Trophoblast cell (in vitro differentiated cells and primary cell): ENCODE measurements at regions not wholly inside any gene's neighbourhood (a gene's known extent, or its start where the extent isn't known, plus 50 kb on each side); places are given as distances from the start of the nearest gene placed in this dataset.

Experiments used
- DNase-seq, 2 donors: peaks; one replicate each; pipeline ENCODE4 v3.0.0-alpha.2; 2016
- H2AFZ ChIP-seq: 2 replicates; pipeline ENCODE4 v1.6.1; 2013; ENCODE audit warnings: low read length, moderate library complexity, mild to moderate bottlenecking; ENCODE audit not compliant: insufficient read depth, poor library complexity
- H2AK5ac ChIP-seq: 2 replicates; pipeline ENCODE4 v1.6.1; 2013; ENCODE audit warnings: mild to moderate bottlenecking, low read length
- H2BK120ac ChIP-seq: 2 replicates; pipeline ENCODE4 v1.6.1; 2013; ENCODE audit warnings: low read length, mild to moderate bottlenecking, moderate library complexity; ENCODE audit not compliant: insufficient read depth, poor library complexity
- H2BK12ac ChIP-seq: 2 replicates; pipeline ENCODE4 v1.6.1; 2013; ENCODE audit warnings: mild to moderate bottlenecking, low read length, moderate library complexity
- H2BK5ac ChIP-seq: 2 replicates; pipeline ENCODE4 v1.6.1; 2013; ENCODE audit warnings: low read length, low read depth, moderate library complexity, mild to moderate bottlenecking; ENCODE audit not compliant: poor library complexity
- H3K14ac ChIP-seq: 2 replicates; pipeline ENCODE4 v1.6.1; 2013; ENCODE audit warnings: mild to moderate bottlenecking, low read length
- H3K18ac ChIP-seq: 2 replicates; pipeline ENCODE4 v1.6.1; 2013; ENCODE audit warnings: mild to moderate bottlenecking, low read length
- H3K23ac ChIP-seq: 2 replicates; pipeline ENCODE4 v1.6.1; 2013; ENCODE audit warnings: low read length
- H3K27ac ChIP-seq: 2 replicates; pipeline ENCODE4 v1.5.1; 2013; ENCODE audit warnings: low read depth, mild to moderate bottlenecking, inconsistent platforms, low read length, moderate library complexity
- H3K27me3 ChIP-seq: 2 replicates; pipeline ENCODE4 v1.6.1; 2013; ENCODE audit warnings: inconsistent platforms, mild to moderate bottlenecking, low read length, moderate library complexity; ENCODE audit not compliant: insufficient read depth
- H3K36me3 ChIP-seq, 2 experiments: 1 replicate in 1 of 2; 2 replicates in 1 of 2; pipeline ENCODE4 v1.6.1; 2013; ENCODE audit warnings: low read length in 2 of 2, mild to moderate bottlenecking in 2 of 2, moderate library complexity in 1 of 2; ENCODE audit not compliant: insufficient read depth in 2 of 2, control insufficient read depth in 1 of 2
- H3K4ac ChIP-seq: 2 replicates; pipeline ENCODE4 v1.6.1; 2013; ENCODE audit warnings: low read depth, mild to moderate bottlenecking, low read length, moderate library complexity
- H3K4me1 ChIP-seq, 2 experiments: 1 replicate in 1 of 2; 2 replicates in 1 of 2; pipeline ENCODE4 v1.6.1; 2013; ENCODE audit warnings: low read length in 2 of 2, mild to moderate bottlenecking in 2 of 2, moderate library complexity in 1 of 2; ENCODE audit not compliant: insufficient read depth in 2 of 2, control insufficient read depth in 1 of 2
- H3K4me2 ChIP-seq: 2 replicates; pipeline ENCODE4 v1.6.1; 2013; ENCODE audit warnings: inconsistent platforms, mild to moderate bottlenecking, low read length, moderate library complexity
- H3K4me3 ChIP-seq: 2 replicates; pipeline ENCODE4 v1.5.1; 2013; ENCODE audit warnings: mild to moderate bottlenecking, low read depth, low read length, inconsistent platforms
- H3K79me1 ChIP-seq: one replicate; pipeline ENCODE4 v1.6.1; 2013; ENCODE audit warnings: low read length
- H3K79me2 ChIP-seq: 2 replicates; pipeline ENCODE4 v1.6.1; 2013; ENCODE audit warnings: low read length, mild to moderate bottlenecking; ENCODE audit not compliant: control insufficient read depth, insufficient read depth, poor library complexity
- H3K9ac ChIP-seq: 2 replicates; pipeline ENCODE4 v1.6.1; 2013; ENCODE audit warnings: mild to moderate bottlenecking, low read length
- H3K9me3 ChIP-seq: 2 replicates; pipeline ENCODE4 v1.6.1; 2013; ENCODE audit warnings: low read depth, mild to moderate bottlenecking, control low read depth, inconsistent platforms, low read length; ENCODE audit not compliant: insufficient read depth
- H4K12ac ChIP-seq: 2 replicates; pipeline ENCODE4 v1.6.1; 2013; ENCODE audit warnings: low read depth, mild to moderate bottlenecking, low read length, moderate library complexity
- H4K8ac ChIP-seq: 2 replicates; pipeline ENCODE4 v1.6.1; 2013; ENCODE audit warnings: low read depth, mild to moderate bottlenecking, low read length, moderate library complexity
- H4K91ac ChIP-seq: one replicate; pipeline ENCODE4 v1.6.1; 2013; ENCODE audit warnings: low read depth, mild to moderate bottlenecking, low read length, moderate library complexity
- WGBS: extraction: QIAGEN DNeasy Blood & Tissue Kit; methylation state at CpG from one replicate; pipeline ENCODE4 v1.1.7; 2013; ENCODE audit warnings: missing lambda C conversion rate; ENCODE audit not compliant: insufficient read length, insufficient coverage; ENCODE audit errors: extremely low coverage; 5-methylcytosine and 5-hydroxymethylcytosine counted together

GRCh38 chr15:31776039-31776438, 254.3 kb upstream of the CHRNA7 start:
- Histone ChIP-seq H3K14ac (no peak overlapping the region), H3K23ac (no peak overlapping the region), H3K36me3 (no peaks in the 10 kb centered on the region), H3K27ac (no peak overlapping the region), H3K4me1 (no peaks in the 10 kb centered on the region), H4K12ac (no peak overlapping the region), H4K91ac (no peak overlapping the region), H2AK5ac (no peak overlapping the region), H3K79me2 (no peaks in the 10 kb centered on the region), H3K79me1 (no peaks in the 10 kb centered on the region), H2BK5ac (no peak overlapping the region), H3K9ac (no peak overlapping the region), H2BK120ac (no peak overlapping the region), H4K8ac (no peak overlapping the region), H3K27me3 (no peaks in the 10 kb centered on the region), H2BK12ac (no peak overlapping the region), H3K4me2 (no peak overlapping the region), H3K18ac (no peak overlapping the region), H3K9me3 (no peaks in the 10 kb centered on the region), H3K4ac (no peak overlapping the region), H2AFZ (no peak overlapping the region), H3K4me3 (no peak overlapping the region)
- DNase-seq = no peak
- WGBS = no CpG with 5 or more reads among the region's 9 CpGs

- no peaks in the 10 kb centered on the region for H3K79me1 ChIP-seq
- no peak overlapping the region for H3K4ac ChIP-seq
- H3K27ac ChIP-seq = no peak overlapping the region
- no peak overlapping the region for H2BK5ac ChIP-seq
- H3K18ac ChIP-seq = no peak overlapping the region
- no peak overlapping the region for H4K91ac ChIP-seq
- H2AFZ ChIP-seq = no peak overlapping the region
- H3K4me1 ChIP-seq = no peaks in the 10 kb centered on the region
- H3K27me3 ChIP-seq = no peaks in the 10 kb centered on the region
- no peak overlapping the region for H3K4me3 ChIP-seq
- no CpG with 5 or more reads among the region's 2 CpGs for WGBS
- DNase-seq = no peak
- H3K79me2 ChIP-seq = no peaks in the 10 kb centered on the region
- H4K12ac ChIP-seq = no peak overlapping the region
- no peak overlapping the region for H2AK5ac ChIP-seq
- no peaks in the 10 kb centered on the region for H3K36me3 ChIP-seq
- no peaks in the 10 kb centered on the region for H3K9me3 ChIP-seq
- no peak overlapping the region for H3K9ac ChIP-seq
- no peak overlapping the region for H3K23ac ChIP-seq
- no peak overlapping the region for H2BK120ac ChIP-seq
- H3K4me2 ChIP-seq = no peak overlapping the region
- H4K8ac ChIP-seq = no peak overlapping the region
- no peak overlapping the region for H2BK12ac ChIP-seq
- H3K14ac ChIP-seq = no peak overlapping the region
Observed at GRCh38 chr15:31781261-31781660, 249.1 kb upstream of the CHRNA7 start.

GRCh38 chr15:31782016-31782783, 248.1 kb upstream of the CHRNA7 start:
- Histone ChIP-seq H3K79me2 (no peaks in the 10 kb centered on the region), H3K36me3 (no peaks in the 10 kb centered on the region), H3K9me3 (no peaks in the 10 kb centered on the region), H3K79me1 (no peaks in the 10 kb centered on the region), H2BK12ac (no peak overlapping the region), H3K18ac (no peak overlapping the region), H3K9ac (no peak overlapping the region), H3K27me3 (no peaks in the 10 kb centered on the region), H2AK5ac (no peak overlapping the region), H3K4me3 (no peak overlapping the region), H2BK5ac (no peak overlapping the region), H4K12ac (no peak overlapping the region), H3K23ac (no peak overlapping the region), H4K8ac (no peak overlapping the region), H4K91ac (no peak overlapping the region), H3K27ac (no peak overlapping the region), H3K4me1 (no peaks in the 10 kb centered on the region), H2BK120ac (no peak overlapping the region), H3K14ac (no peak overlapping the region), H2AFZ (no peak overlapping the region), H3K4me2 (no peak overlapping the region), H3K4ac (no peak overlapping the region)
- WGBS = no CpG with 5 or more reads among the region's 9 CpGs
- no peak for DNase-seq

GRCh38 chr15:31782951-31783350, 247.4 kb upstream of the CHRNA7 start:
- DNase-seq = no peak
- Histone ChIP-seq H3K4me2 (no peak overlapping the region), H3K14ac (no peak overlapping the region), H2AK5ac (no peak overlapping the region), H3K23ac (no peak overlapping the region), H2BK5ac (no peak overlapping the region), H3K36me3 (no peaks in the 10 kb centered on the region), H3K4me3 (no peak overlapping the region), H3K9ac (no peak overlapping the region), H4K8ac (no peak overlapping the region), H3K9me3 (no peaks in the 10 kb centered on the region), H3K4me1 (no peaks in the 10 kb centered on the region), H3K18ac (no peak overlapping the region), H3K4ac (no peak overlapping the region), H3K27ac (no peak overlapping the region), H4K12ac (no peak overlapping the region), H2AFZ (no peak overlapping the region), H2BK12ac (no peak overlapping the region), H3K27me3 (no peaks in the 10 kb centered on the region), H3K79me1 (no peaks in the 10 kb centered on the region), H2BK120ac (no peak overlapping the region), H4K91ac (no peak overlapping the region), H3K79me2 (no peaks in the 10 kb centered on the region)
- no CpG with 5 or more reads among the region's 3 CpGs for WGBS
